BLaER1 treated with 17β-estradiol and CSF1 and Interleukin-3, amounts not matched to agents 10 nM and 100 nM (cell line): ENCODE measurements at regions not wholly inside any gene's neighbourhood (a gene's known extent, or its start where the extent isn't known, plus 50 kb on each side); places are given as distances from the start of the nearest gene placed in this dataset.

Source experiments
- H3K27ac ChIP-seq, 11 experiments: shearing (Covaris generic); formaldehyde crosslinking; 2 replicates each; pipeline ENCODE4 v1.8.1; 2022
- H3K27me3 ChIP-seq, 11 experiments: shearing (Covaris generic); formaldehyde crosslinking; 2 replicates each; pipeline ENCODE4 v1.8.1; 2022
- H3K36me3 ChIP-seq, 11 experiments: shearing (Covaris generic); formaldehyde crosslinking; 2 replicates each; pipeline ENCODE4 v1.8.1; 2022
- H3K4me1 ChIP-seq, 10 experiments: shearing (Covaris generic); formaldehyde crosslinking; 2 replicates each; pipeline ENCODE4 v1.8.1; 2022
- H3K4me2 ChIP-seq, 11 experiments: shearing (Covaris generic); formaldehyde crosslinking; 2 replicates each; pipeline ENCODE4 v1.8.1; 2022
- H3K4me3 ChIP-seq, 10 experiments: shearing (Covaris generic); formaldehyde crosslinking; 2 replicates each; pipeline ENCODE4 v1.8.1; 2022
- H3K9ac ChIP-seq, 11 experiments: shearing (Covaris generic); formaldehyde crosslinking; 2 replicates each; pipeline ENCODE4 v1.8.1; 2022
- H3K9me3 ChIP-seq, 11 experiments: shearing (Covaris generic); formaldehyde crosslinking; replicated peaks in 1 of 11; 2 replicates each; pipeline ENCODE4 v1.8.1; 2022
- H4K20me1 ChIP-seq, 11 experiments: shearing (Covaris generic); formaldehyde crosslinking; 2 replicates each; pipeline ENCODE4 v1.8.1; 2022
- Cebpa-rat ChIP-seq, 11 experiments: shearing (Covaris generic); IDR thresholded peaks; 2 replicates each; pipeline ENCODE4 v1.8.1; 2022

DNA sequence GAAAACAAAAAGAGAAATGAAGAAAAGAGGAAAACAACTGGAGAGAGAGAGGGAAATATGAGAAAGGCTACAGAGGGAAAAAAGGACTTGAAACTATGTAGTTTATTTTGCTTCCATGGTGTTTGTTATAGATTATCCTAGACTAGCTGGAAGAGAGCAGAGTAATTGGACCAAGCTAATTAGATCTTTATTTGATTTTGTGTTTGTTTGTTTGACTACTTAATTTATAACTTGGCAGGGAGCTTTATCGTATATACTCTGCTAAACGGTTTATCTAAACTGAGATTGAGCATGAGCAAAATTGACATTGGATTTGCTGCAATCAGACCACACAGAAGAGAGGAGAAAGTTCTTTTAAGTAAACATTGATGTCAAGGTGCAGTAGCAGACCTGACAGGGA is 443.8 kb upstream of the USP24 start:
- Histone ChIP-seq H3K27me3 (no peaks in the 10 kb centered on the region), H3K9ac (no peak overlapping the region), H3K4me2 (no peak overlapping the region), H3K36me3 (no peaks in the 10 kb centered on the region), H3K4me3 (no peak overlapping the region), H4K20me1 (no peaks in the 10 kb centered on the region), H3K4me1 (no peaks in the 10 kb centered on the region), H3K27ac (no peak overlapping the region), H3K9me3 (peaks cover 0 to 9% (median 0%) of the 10 kb centered on the region in 11 experiments; a peak in 5 of 22 replicates)
- no peak for TF ChIP-seq Cebpa-rat (IDR thresholded peaks at IDR 0.05)

DNA sequence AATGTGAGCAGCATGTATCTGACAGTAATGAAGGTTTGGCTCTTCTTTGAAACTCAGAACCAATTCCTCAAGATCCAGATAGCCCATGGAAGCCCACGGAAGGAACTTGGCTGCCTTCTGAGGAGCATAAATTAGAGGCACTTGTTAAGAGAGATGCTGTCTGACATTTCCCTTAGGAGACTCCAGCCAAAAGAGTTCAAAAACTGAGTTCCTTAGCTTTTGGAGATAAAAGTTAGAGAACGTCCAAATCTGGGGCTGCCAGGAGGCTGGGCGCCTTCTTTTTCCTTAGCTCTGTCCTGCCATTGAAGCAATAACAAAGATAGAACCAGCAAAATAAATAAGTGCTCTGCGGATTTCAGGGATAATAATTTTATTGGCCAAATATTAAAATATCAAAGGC is 439.6 kb upstream of the USP24 start:
- no peak overlapping the region for H3K27ac ChIP-seq
- no peaks in the 10 kb centered on the region for H3K4me1 ChIP-seq
- H3K9me3 ChIP-seq, result no peaks in the 10 kb centered on the region

DNA sequence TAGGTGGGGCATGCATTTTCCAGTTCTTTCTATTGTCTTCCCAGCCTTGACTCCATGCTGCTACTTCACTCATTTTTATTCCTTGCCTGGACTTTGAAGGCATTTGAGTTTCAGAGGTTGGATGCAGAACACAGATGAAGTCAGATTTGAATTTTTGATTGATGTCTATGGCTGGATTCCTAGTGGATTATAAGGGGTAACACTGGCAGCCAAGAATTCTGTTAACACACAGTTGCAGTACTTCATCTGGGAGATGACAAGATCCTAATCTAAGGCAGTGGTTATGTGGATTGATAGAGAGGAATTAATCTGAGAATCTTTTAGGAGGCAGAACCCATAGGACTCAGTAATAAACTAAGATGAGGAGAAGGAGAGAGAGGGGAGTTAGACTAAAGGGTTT is 439.0 kb upstream of the USP24 start:
- Histone ChIP-seq H3K4me1 (no peaks in the 10 kb centered on the region), H3K9me3 (no peaks in the 10 kb centered on the region), H3K36me3 (no peaks in the 10 kb centered on the region), H3K4me3 (no peak overlapping the region), H3K9ac (no peak overlapping the region), H3K4me2 (no peak overlapping the region), H4K20me1 (no peaks in the 10 kb centered on the region), H3K27me3 (no peaks in the 10 kb centered on the region), H3K27ac (no peak overlapping the region)
- TF ChIP-seq Cebpa-rat (IDR thresholded peaks at IDR 0.05), result no peak

More for the DNA sequence above, 439.6 kb upstream of the USP24 start:
- TF ChIP-seq Cebpa-rat (IDR thresholded peaks at IDR 0.05), result no peak
- no peaks in the 10 kb centered on the region for H3K27me3 ChIP-seq
- H3K9ac ChIP-seq, result no peak overlapping the region
- H3K4me3 ChIP-seq, result no peak overlapping the region
- no peaks in the 10 kb centered on the region for H3K36me3 ChIP-seq
- no peak overlapping the region for H3K4me2 ChIP-seq
- H4K20me1 ChIP-seq, result no peaks in the 10 kb centered on the region

DNA sequence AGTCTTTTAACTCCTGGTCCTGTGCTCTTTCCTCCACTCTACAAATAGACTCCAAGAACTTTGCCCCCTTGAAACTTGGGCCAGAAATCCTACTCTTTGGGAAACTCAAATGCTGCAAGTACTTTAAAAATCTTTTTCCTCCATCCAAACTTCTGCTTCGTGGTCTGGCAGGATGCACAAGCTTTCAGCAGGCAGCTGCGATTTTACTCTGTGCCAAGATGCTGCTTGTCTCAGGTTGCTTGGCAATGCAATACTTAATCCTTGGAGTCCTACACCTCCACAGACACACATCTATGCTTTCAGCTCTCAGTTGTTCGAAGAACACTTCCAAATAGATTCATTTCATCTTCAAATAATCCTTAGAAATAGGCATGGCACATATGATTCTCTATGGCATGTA is 435.3 kb upstream of the USP24 start:
- Histone ChIP-seq H3K4me3 (no peak overlapping the region), H3K27me3 (no peaks in the 10 kb centered on the region), H3K36me3 (no peaks in the 10 kb centered on the region), H4K20me1 (no peaks in the 10 kb centered on the region), H3K4me2 (no peak overlapping the region), H3K9ac (no peak overlapping the region), H3K27ac (no peak overlapping the region), H3K4me1 (no peaks in the 10 kb centered on the region), H3K9me3 (no peaks in the 10 kb centered on the region)
- no peak for TF ChIP-seq Cebpa-rat (IDR thresholded peaks at IDR 0.05)

DNA sequence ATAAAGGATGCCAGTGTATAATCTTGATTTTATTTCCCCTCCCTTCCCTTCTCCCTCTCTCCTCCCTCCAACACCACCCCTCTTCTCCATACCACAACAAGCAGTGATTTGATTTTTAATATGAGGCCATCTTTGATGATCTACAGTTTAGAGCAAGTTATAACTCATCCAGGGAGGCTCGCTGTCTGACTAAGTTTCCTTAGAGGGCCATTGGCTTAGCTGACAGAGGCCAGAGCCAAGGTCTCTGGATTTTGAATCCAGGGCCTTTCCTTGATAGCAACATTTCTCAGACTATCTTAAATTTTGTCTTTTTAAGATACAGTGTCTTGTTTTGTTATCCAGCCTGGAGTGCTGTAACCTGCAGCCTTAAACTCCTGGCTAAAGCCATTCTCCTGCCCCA is 431.0 kb upstream of the USP24 start:
- Histone ChIP-seq H3K4me2 (no peak overlapping the region), H3K4me3 (no peak overlapping the region), H3K9me3 (no peaks in the 10 kb centered on the region), H3K36me3 (no peaks in the 10 kb centered on the region), H3K4me1 (peaks cover 3 to 6% (median 5%) of the 10 kb centered on the region in 10 experiments; a peak in 16 of 20 replicates), H3K9ac (no peak overlapping the region), H3K27ac (no peak overlapping the region), H4K20me1 (no peaks in the 10 kb centered on the region), H3K27me3 (no peaks in the 10 kb centered on the region)
- no peak for TF ChIP-seq Cebpa-rat (IDR thresholded peaks at IDR 0.05)

DNA sequence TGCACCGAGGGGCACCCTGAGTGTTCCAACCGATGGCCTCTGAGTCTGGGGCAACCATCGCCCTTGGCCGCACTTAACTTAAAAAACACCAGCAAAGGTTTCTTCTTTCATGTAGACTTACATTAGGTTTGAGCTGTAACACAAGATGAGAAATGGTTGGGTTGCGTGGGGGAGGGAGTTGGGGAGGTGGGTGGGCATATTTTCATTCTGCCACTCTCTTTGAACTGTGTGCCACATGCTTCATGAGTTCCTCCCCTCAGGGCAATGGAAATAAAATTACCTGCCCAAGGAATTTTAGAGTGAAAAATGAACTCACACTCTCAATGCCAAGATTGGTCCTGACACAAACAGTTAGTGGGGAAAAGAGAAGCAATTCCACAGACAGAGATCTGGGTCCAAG is 430.1 kb upstream of the USP24 start:
- Histone ChIP-seq H4K20me1 (no peaks in the 10 kb centered on the region), H3K36me3 (no peaks in the 10 kb centered on the region), H3K4me1 (peaks cover 11 to 14% (median 13%) of the 10 kb centered on the region in 10 experiments; a peak in 18 of 20 replicates), H3K27ac (no peak overlapping the region), H3K4me3 (no peak overlapping the region), H3K4me2 (no peak overlapping the region), H3K9me3 (no peaks in the 10 kb centered on the region), H3K27me3 (no peaks in the 10 kb centered on the region), H3K9ac (no peak overlapping the region)
- no peak for TF ChIP-seq Cebpa-rat (IDR thresholded peaks at IDR 0.05)

DNA sequence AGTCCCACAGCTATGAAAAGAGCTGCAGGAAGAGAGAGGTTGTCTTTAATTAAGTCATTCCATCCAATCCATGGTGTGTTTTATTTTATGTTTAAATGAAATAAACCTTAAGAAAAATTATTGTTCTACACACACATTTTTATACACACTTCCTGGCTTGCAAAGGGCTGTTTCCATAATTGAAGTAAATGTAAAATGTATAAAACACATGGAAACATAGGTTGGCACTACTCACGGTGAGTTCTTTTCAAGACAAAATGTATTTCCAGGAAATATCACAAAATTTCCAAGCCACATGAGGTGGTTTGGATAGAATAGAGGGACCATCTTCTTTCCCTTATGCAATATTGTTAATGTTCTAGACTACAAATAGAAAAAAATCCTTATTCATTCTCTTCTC is 426.8 kb upstream of the USP24 start:
- Histone ChIP-seq H3K27me3 (no peaks in the 10 kb centered on the region), H3K9ac (no peak overlapping the region), H3K4me2 (peak overlapping the region in 8 of 11 experiments; percentile 64 to 92 (median 80); a peak in 10 of 22 replicates), H3K4me3 (no peak overlapping the region), H4K20me1 (no peaks in the 10 kb centered on the region), H3K36me3 (no peaks in the 10 kb centered on the region), H3K4me1 (peaks cover 11 to 18% (median 13%) of the 10 kb centered on the region in 10 experiments; a peak in 18 of 20 replicates), H3K9me3 (peaks cover 0 to 7% (median under 1%) of the 10 kb centered on the region in 11 experiments; a peak in 6 of 22 replicates), H3K27ac (no peak overlapping the region)
- TF ChIP-seq Cebpa-rat (IDR thresholded peaks at IDR 0.05), result no peak

DNA sequence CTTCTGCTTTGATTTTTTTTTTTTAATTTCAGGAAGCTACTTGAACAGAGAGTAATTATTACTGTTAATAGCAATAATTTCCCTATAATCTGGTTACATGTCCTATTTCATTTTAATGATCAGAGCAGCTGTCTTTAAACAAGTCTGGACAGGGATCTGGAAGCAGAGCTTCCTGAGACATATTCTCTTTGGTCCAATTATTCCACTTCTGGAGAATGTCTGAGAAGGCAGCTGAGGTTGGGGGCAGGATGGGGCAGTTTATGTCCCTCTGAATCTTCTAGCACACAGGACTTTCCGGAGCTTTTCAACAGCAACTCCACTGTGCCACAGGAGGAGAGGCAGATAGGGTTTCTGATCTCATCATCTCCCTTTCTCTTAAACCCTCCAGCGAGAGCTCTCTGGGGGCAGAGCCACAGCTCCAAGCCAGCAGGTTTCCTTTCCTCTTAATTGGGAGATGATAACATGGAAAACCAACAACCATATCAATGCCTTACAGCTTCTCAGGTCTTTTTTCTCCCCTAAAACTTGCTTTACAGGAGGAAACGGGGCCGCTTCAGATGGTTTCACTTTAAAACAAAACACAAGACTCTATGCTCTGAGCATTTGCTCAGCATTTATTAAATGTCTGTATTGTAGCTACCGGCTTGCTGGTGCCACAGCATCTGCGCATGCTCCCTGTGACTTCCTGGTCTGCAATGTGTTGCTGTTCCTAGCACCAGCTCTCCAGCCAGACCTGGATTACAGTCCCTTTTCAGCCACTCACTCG is 425.7 kb upstream of the USP24 start:
- H3K4me3 ChIP-seq, result peak overlapping the region; percentile 22 to 60 (median 38); a peak in 16 of 20 replicates
- peaks cover 11 to 18% (median 13%) of the 10 kb centered on the region in 10 experiments; a peak in 18 of 20 replicates for H3K4me1 ChIP-seq
- peak overlapping the region; percentile 25 to 79 (median 57); a peak in 19 of 22 replicates for H3K27ac ChIP-seq
- no peaks in the 10 kb centered on the region for H3K27me3 ChIP-seq
- TF ChIP-seq Cebpa-rat (IDR thresholded peaks at IDR 0.05), result no peak
- no peaks in the 10 kb centered on the region for H3K36me3 ChIP-seq
- H3K9me3 ChIP-seq, result peaks cover 0 to 10% (median 6%) of the 10 kb centered on the region in 11 experiments; a peak in 7 of 22 replicates
- H3K4me2 ChIP-seq, result peak overlapping the region; percentile 64 to 92 (median 82)
- peak overlapping the region; percentile 36 to 68 (median 51); a peak in 19 of 22 replicates for H3K9ac ChIP-seq
- no peaks in the 10 kb centered on the region for H4K20me1 ChIP-seq

DNA sequence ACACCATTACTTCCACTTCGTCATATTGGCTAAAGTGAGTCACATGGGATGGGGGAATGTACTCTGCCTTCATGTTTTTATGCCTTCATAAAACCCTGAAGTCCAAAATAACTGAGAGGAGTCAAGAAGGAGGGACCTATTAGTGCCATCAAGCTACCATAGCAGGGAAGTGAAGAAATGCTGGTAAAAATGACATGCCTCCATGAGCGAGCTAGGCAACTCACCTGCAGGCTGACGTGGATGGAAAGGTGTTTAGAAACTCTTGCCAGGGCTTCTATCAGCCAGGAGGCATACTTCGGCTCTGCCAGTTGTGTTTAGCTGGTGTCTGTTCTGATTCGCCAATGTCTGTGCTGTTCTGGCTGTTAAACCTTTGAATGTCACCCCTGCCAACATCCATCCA is 424.4 kb upstream of the USP24 start:
- Histone ChIP-seq H3K9me3 (peaks cover 0 to 10% (median 6%) of the 10 kb centered on the region in 11 experiments; a peak in 7 of 22 replicates), H3K4me2 (no peak overlapping the region), H3K4me1 (peaks cover 11 to 18% (median 13%) of the 10 kb centered on the region in 10 experiments; a peak in 18 of 20 replicates), H3K27ac (no peak overlapping the region), H4K20me1 (no peaks in the 10 kb centered on the region), H3K4me3 (no peak overlapping the region), H3K9ac (no peak overlapping the region), H3K36me3 (no peaks in the 10 kb centered on the region), H3K27me3 (no peaks in the 10 kb centered on the region)
- TF ChIP-seq Cebpa-rat (IDR thresholded peaks at IDR 0.05), result no peak

DNA sequence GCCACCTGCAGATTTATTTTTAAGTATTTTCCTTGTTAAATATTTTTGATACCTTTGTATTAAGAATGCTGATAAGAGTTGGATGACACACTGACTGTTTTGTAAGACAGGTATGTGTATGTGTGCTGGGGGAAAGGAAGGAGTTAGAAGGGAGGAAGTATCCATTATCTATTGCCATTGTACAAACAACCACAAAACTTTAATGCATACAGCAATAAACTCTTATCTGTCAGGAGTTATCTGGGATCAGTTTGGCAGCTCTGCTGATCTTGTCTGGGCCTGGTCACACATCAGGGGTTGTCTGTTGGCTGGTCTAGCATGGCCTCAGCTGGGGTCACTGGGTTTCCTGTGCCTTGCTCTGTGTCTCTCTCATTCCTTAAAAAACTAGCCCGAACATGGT is 423.9 kb upstream of the USP24 start:
- H3K4me1 ChIP-seq, result peaks cover 11 to 18% (median 13%) of the 10 kb centered on the region in 10 experiments; a peak in 18 of 20 replicates
- no peak overlapping the region for H3K4me3 ChIP-seq
- H3K4me2 ChIP-seq, result no peak overlapping the region
- TF ChIP-seq Cebpa-rat (IDR thresholded peaks at IDR 0.05), result no peak
- H3K27ac ChIP-seq, result no peak overlapping the region
- H4K20me1 ChIP-seq, result no peaks in the 10 kb centered on the region
- H3K36me3 ChIP-seq, result no peaks in the 10 kb centered on the region
- H3K9me3 ChIP-seq, result peaks cover 0 to 10% (median 6%) of the 10 kb centered on the region in 11 experiments; a peak in 7 of 22 replicates
- no peak overlapping the region for H3K9ac ChIP-seq
- H3K27me3 ChIP-seq, result no peaks in the 10 kb centered on the region
